ENCODE measurements at regions not wholly inside any gene's neighbourhood (a gene's known extent, or its start where the extent isn't known, plus 50 kb on each side); places are given as distances from the start of the nearest gene placed in this dataset.

DNA sequence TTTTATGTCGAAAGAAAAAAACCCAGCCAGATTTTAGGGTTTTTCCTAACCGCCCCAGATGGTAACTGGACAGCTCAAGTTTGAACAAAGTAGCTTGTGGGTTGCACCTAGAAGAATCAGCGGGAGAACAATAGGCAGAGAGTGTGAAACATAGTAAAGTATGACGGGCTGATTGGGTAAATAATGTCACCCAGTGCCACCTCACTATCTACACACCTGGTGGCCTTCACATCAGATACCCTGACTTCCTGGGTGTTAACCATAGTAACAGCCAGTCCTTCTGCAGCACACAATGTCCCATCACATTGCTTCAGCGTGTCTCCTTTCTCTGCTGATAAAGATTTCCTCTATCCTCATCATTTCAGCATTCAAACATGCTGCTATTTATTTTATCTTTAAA lies 159.1 kb upstream of the HS3ST1 start:
- DNase-seq (ENCODE audit: low read depth, low spot score): no peak
- H3K4me1 ChIP-seq (ENCODE audit: insufficient read depth, insufficient read length): no peaks in the 10 kb centered on the region
- peaks cover 11% of the 10 kb centered on the region; the same call in 1 of the 2 replicates for H3K9me3 ChIP-seq (ENCODE audit: insufficient read depth, low read length)
- TF ChIP-seq SUZ12 (IDR thresholded peaks at IDR 0.05; ENCODE audit: extremely low read depth, insufficient read depth, insufficient read length) (no peak), YY1 (IDR thresholded peaks at IDR 0.05; ENCODE audit: insufficient read depth, insufficient read length) (no peak), ZNF274 (IDR thresholded peaks at IDR 0.05; ENCODE audit: low read depth, low read length) (no peak)
- no peak overlapping the region for H3K9ac ChIP-seq (ENCODE audit: insufficient read length, low read depth)
- H3K4me3 ChIP-seq (ENCODE audit: insufficient read length, low read depth): no peak overlapping the region
- no peaks in the 10 kb centered on the region for H3K27me3 ChIP-seq (ENCODE audit: insufficient read depth, insufficient read length)
- no peaks in the 10 kb centered on the region for H3K36me3 ChIP-seq (ENCODE audit: insufficient read depth, insufficient read length, low read length)

DNA sequence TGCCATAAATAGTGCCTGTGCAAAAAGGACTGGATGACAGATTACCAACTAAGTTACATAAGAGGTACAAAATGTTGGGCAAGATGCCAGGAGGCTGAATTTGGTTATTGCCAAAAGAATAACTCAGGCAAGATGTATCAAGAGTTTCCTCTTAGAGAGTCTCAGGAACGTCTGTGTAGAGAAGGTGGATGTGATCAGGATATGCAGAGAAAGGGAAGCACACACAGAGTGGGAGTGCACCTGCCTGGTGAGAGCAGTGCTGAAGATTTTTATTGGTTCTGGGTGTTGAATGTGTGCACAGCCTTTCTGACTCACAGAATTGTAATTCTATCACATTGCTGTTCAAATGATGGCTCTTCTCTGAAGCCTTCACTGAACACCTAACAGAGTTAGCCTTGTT lies 156.8 kb upstream of the HS3ST1 start:
- Histone ChIP-seq H3K9me3 (ENCODE audit: insufficient read depth, low read length) (peaks cover 15% of the 10 kb centered on the region; the same call in 1 of the 2 replicates), H3K4me3 (ENCODE audit: insufficient read length, low read depth) (no peak overlapping the region), H3K9ac (ENCODE audit: insufficient read length, low read depth) (no peak overlapping the region), H3K36me3 (ENCODE audit: insufficient read depth, insufficient read length, low read length) (no peaks in the 10 kb centered on the region), H3K4me1 (ENCODE audit: insufficient read depth, insufficient read length) (no peaks in the 10 kb centered on the region), H3K27me3 (ENCODE audit: insufficient read depth, insufficient read length) (no peaks in the 10 kb centered on the region)
- no peak for DNase-seq (ENCODE audit: low read depth, low spot score)
- no peak for TF ChIP-seq ZNF274 (IDR thresholded peaks at IDR 0.05; ENCODE audit: low read depth, low read length)
- TF ChIP-seq SUZ12 (IDR thresholded peaks at IDR 0.05; ENCODE audit: extremely low read depth, insufficient read depth, insufficient read length): no peak
- TF ChIP-seq YY1 (IDR thresholded peaks at IDR 0.05; ENCODE audit: insufficient read depth, insufficient read length): no peak

DNA sequence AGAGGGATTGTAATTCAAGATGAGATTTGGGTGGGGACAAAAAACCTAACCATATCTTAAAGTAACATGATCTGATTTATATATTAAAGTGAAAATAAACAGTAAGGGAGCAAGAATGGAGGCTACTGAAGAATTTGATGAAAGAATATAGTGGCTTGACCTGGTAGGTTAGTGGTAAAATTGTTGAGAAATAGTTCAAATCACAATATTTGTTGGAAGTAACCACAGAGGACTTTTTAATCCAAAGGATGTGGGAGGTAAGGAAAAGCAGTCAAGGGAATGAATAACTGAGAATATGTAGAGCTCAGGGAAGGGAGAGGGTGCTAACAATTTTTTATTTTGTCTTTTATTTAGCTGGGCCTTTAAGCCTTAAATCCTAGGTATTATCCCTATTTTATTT lies 139.8 kb upstream of the HS3ST1 start:
- Histone ChIP-seq H3K9me3 (ENCODE audit: insufficient read depth, low read length) (no peaks in the 10 kb centered on the region), H3K36me3 (ENCODE audit: insufficient read depth, insufficient read length, low read length) (no peaks in the 10 kb centered on the region), H3K4me1 (ENCODE audit: insufficient read depth, insufficient read length) (no peaks in the 10 kb centered on the region), H3K9ac (ENCODE audit: insufficient read length, low read depth) (no peak overlapping the region), H3K4me3 (ENCODE audit: insufficient read length, low read depth) (no peak overlapping the region), H3K27me3 (ENCODE audit: insufficient read depth, insufficient read length) (no peaks in the 10 kb centered on the region)
- DNase-seq (ENCODE audit: low read depth, low spot score): no peak
- no peak for TF ChIP-seq ZNF274 (IDR thresholded peaks at IDR 0.05; ENCODE audit: low read depth, low read length)
- no peak for TF ChIP-seq YY1 (IDR thresholded peaks at IDR 0.05; ENCODE audit: insufficient read depth, insufficient read length)
- no peak for TF ChIP-seq SUZ12 (IDR thresholded peaks at IDR 0.05; ENCODE audit: extremely low read depth, insufficient read depth, insufficient read length)

DNA sequence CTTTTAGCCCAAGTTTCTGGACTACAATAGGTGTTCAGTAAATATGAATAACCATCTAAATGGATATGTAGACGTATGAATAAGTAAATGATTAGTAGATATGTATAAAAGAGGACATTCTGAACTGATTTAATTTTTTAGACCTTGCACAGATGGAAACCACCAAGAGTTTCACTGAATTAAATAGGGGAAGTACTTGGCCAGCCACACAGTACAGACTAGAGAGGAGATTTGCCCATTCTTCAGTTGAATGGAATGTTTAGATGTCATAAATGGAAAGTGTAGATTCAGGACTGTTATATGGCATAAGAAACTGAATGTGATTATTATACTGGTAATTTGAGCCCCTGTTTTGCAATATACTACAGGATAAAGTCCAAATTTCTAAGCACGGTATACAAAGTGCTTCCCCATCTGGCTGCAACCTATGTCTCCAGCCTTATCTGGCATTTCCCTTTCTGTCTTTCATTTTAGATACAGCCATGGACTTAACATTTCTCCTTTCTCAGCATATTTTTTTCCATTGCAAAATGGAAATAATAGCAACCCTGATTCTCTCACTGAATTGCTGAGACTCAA lies 137.8 kb upstream of the HS3ST1 start:
- H3K4me1 ChIP-seq (ENCODE audit: insufficient read depth, insufficient read length): no peaks in the 10 kb centered on the region
- H3K36me3 ChIP-seq (ENCODE audit: insufficient read depth, insufficient read length, low read length): no peaks in the 10 kb centered on the region
- H3K9ac ChIP-seq (ENCODE audit: insufficient read length, low read depth): no peak overlapping the region
- no peaks in the 10 kb centered on the region for H3K27me3 ChIP-seq (ENCODE audit: insufficient read depth, insufficient read length)
- TF ChIP-seq SUZ12 (IDR thresholded peaks at IDR 0.05; ENCODE audit: extremely low read depth, insufficient read depth, insufficient read length) (no peak), YY1 (IDR thresholded peaks at IDR 0.05; ENCODE audit: insufficient read depth, insufficient read length) (no peak), ZNF274 (IDR thresholded peaks at IDR 0.05; ENCODE audit: low read depth, low read length) (no peak)
- no peaks in the 10 kb centered on the region for H3K9me3 ChIP-seq (ENCODE audit: insufficient read depth, low read length)
- DNase-seq (ENCODE audit: low read depth, low spot score): no peak
- H3K4me3 ChIP-seq (ENCODE audit: insufficient read length, low read depth): no peak overlapping the region

GRCh38 chr4:11565899-11566298 lies 137.2 kb upstream of the HS3ST1 start:
- no peaks in the 10 kb centered on the region for H3K36me3 ChIP-seq (ENCODE audit: insufficient read depth, insufficient read length, low read length)
- no peak overlapping the region for H3K4me3 ChIP-seq (ENCODE audit: insufficient read length, low read depth)
- no peaks in the 10 kb centered on the region for H3K9me3 ChIP-seq (ENCODE audit: insufficient read depth, low read length)

GRCh38 chr4:11565213-11565612 lies 136.5 kb upstream of the HS3ST1 start:
- Histone ChIP-seq H3K9ac (ENCODE audit: insufficient read length, low read depth) (no peak overlapping the region), H3K4me1 (ENCODE audit: insufficient read depth, insufficient read length) (no peaks in the 10 kb centered on the region), H3K4me3 (ENCODE audit: insufficient read length, low read depth) (no peak overlapping the region), H3K27me3 (ENCODE audit: insufficient read depth, insufficient read length) (no peaks in the 10 kb centered on the region), H3K9me3 (ENCODE audit: insufficient read depth, low read length) (no peaks in the 10 kb centered on the region), H3K36me3 (ENCODE audit: insufficient read depth, insufficient read length, low read length) (no peaks in the 10 kb centered on the region)
- TF ChIP-seq YY1 (IDR thresholded peaks at IDR 0.05; ENCODE audit: insufficient read depth, insufficient read length) (no peak), ZNF274 (IDR thresholded peaks at IDR 0.05; ENCODE audit: low read depth, low read length) (no peak), SUZ12 (IDR thresholded peaks at IDR 0.05; ENCODE audit: extremely low read depth, insufficient read depth, insufficient read length) (no peak)
- no peak for DNase-seq (ENCODE audit: low read depth, low spot score)

More at GRCh38 chr4:11565899-11566298, 137.2 kb upstream of the HS3ST1 start:
- Histone ChIP-seq H3K4me1 (ENCODE audit: insufficient read depth, insufficient read length) (no peaks in the 10 kb centered on the region), H3K9ac (ENCODE audit: insufficient read length, low read depth) (no peak overlapping the region), H3K27me3 (ENCODE audit: insufficient read depth, insufficient read length) (no peaks in the 10 kb centered on the region)
- TF ChIP-seq YY1 (IDR thresholded peaks at IDR 0.05; ENCODE audit: insufficient read depth, insufficient read length) (no peak), SUZ12 (IDR thresholded peaks at IDR 0.05; ENCODE audit: extremely low read depth, insufficient read depth, insufficient read length) (no peak), ZNF274 (IDR thresholded peaks at IDR 0.05; ENCODE audit: low read depth, low read length) (no peak)
- no peak for DNase-seq (ENCODE audit: low read depth, low spot score)

DNA sequence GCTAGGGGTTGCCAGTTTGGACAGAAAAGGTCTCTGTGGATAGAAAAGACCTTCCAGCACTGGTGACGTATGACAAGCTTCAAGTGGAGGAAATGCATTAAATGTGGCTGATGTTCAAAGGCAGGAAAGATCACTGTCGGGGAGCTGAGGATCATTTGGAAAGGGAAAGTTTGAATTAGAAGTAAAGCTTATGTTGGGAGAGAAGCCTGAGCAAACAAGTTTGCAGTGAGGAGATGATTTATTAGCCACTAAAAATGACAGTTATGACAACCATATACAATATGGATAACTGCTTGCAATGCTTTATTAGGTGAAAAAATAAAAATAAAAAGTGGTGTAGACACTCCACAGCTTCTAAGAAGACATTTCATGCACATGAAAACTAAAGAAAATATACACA lies 135.3 kb upstream of the HS3ST1 start:
- Histone ChIP-seq H3K9ac (ENCODE audit: insufficient read length, low read depth) (no peak overlapping the region), H3K4me1 (ENCODE audit: insufficient read depth, insufficient read length) (no peaks in the 10 kb centered on the region), H3K4me3 (ENCODE audit: insufficient read length, low read depth) (no peak overlapping the region), H3K27me3 (ENCODE audit: insufficient read depth, insufficient read length) (no peaks in the 10 kb centered on the region), H3K9me3 (ENCODE audit: insufficient read depth, low read length) (no peaks in the 10 kb centered on the region), H3K36me3 (ENCODE audit: insufficient read depth, insufficient read length, low read length) (no peaks in the 10 kb centered on the region)
- TF ChIP-seq SUZ12 (IDR thresholded peaks at IDR 0.05; ENCODE audit: extremely low read depth, insufficient read depth, insufficient read length) (no peak), YY1 (IDR thresholded peaks at IDR 0.05; ENCODE audit: insufficient read depth, insufficient read length) (no peak), ZNF274 (IDR thresholded peaks at IDR 0.05; ENCODE audit: low read depth, low read length) (no peak)
- DNase-seq (ENCODE audit: low read depth, low spot score): no peak

Measured in NT2/D1 (cell line).